ENCODE measurements at regions not wholly inside any gene's neighbourhood (a gene's known extent, or its start where the extent isn't known, plus 50 kb on each side); places are given as distances from the start of the nearest gene placed in this dataset.

DNA sequence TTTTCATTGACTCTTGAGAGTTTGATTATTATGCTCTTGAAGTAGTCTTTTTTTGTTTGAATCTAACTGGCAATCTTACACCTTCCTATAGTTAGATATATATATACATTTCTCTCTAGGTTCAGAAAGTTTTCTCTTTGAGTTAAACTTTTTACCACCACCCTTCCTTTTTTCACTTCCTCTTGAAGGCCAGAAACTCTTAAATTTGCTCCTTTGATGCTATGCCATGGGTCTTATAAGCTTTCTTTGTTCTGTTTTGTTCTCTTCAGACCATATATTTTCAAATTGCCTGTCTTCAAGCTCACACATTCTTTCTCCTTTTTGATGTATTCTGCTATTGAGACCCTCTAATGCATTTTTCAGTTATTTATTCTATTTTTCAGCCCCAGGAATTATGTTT, 513.5 kb upstream of the CNTN5 start:
- TF ChIP-seq ELF4 (IDR thresholded peaks at IDR 0.05) (no peak), SP1 (IDR thresholded peaks at IDR 0.05) (no peak), NFRKB (IDR thresholded peaks at IDR 0.05) (no peak)
